Lung microvascular endothelial cell (primary cell): ENCODE measurements at regions not wholly inside any gene's neighbourhood (a gene's known extent, or its start where the extent isn't known, plus 50 kb on each side); places are given as distances from the start of the nearest gene placed in this dataset.
"Not testable (repeated sequence)": the region's sequence is repeated elsewhere in the genome, so short reads cannot be mapped to it uniquely, and the experiment has no call there.

Experiments used
- DNase-seq, 2 donors: peaks; one replicate each; pipeline versions ENCODE4 v3.0.0 to v3.0.0-alpha.2; 2010; ENCODE audit warnings: low read depth in 2 of 2

- no peak for DNase-seq
Observed at GRCh38 chr14:37711831-37712475, 116.5 kb downstream of the TTC6 start.

GRCh38 chr14:37712476-37712860, 117.0 kb downstream of the TTC6 start:
- not testable (repeated sequence) for DNase-seq

GRCh38 chr14:37712976-37713431, 117.6 kb downstream of the TTC6 start:
- no peak for DNase-seq

GRCh38 chr14:37720131-37720530, 124.7 kb downstream of the TTC6 start:
- no peak for DNase-seq

GRCh38 chr14:37721976-37722659, 126.7 kb downstream of the TTC6 start:
- DNase-seq: no peak

- no peak for DNase-seq
Observed at GRCh38 chr14:37723515-37723914, 128.1 kb downstream of the TTC6 start.

- no peak for DNase-seq
Observed at GRCh38 chr14:37726708-37727107, 131.3 kb downstream of the TTC6 start.

- no peak for DNase-seq
Observed at GRCh38 chr14:37729218-37729617, 133.8 kb downstream of the TTC6 start.

GRCh38 chr14:37731094-37731493, 135.7 kb downstream of the TTC6 start:
- DNase-seq: no peak

- no peak for DNase-seq
Observed at GRCh38 chr14:37745657-37746056, 150.2 kb downstream of the TTC6 start.

- no peak for DNase-seq
Observed at GRCh38 chr14:37746140-37746832, 150.9 kb downstream of the TTC6 start.

GRCh38 chr14:37753459-37753858, 158.0 kb downstream of the TTC6 start:
- no peak for DNase-seq

GRCh38 chr14:37760275-37760674, 164.8 kb downstream of the TTC6 start:
- DNase-seq: not testable (repeated sequence)

GRCh38 chr14:37763266-37763665, 167.8 kb downstream of the TTC6 start:
- DNase-seq: no peak

- not testable (repeated sequence) for DNase-seq
Observed at GRCh38 chr14:37772283-37772682, 176.9 kb downstream of the TTC6 start.

- DNase-seq: no peak
Observed at GRCh38 chr14:37776791-37777499, 181.5 kb downstream of the TTC6 start.

- DNase-seq: no peak
Observed at GRCh38 chr14:37778135-37778943, 182.9 kb downstream of the TTC6 start.

- no peak for DNase-seq
Observed at GRCh38 chr14:37779480-37779879, 184.1 kb downstream of the TTC6 start.

GRCh38 chr14:37780731-37781130, 185.3 kb downstream of the TTC6 start:
- not testable (repeated sequence) for DNase-seq

- DNase-seq: not testable (repeated sequence)
Observed at GRCh38 chr14:37784203-37784826, 188.9 kb downstream of the TTC6 start.

GRCh38 chr14:37784827-37785223, 189.4 kb downstream of the TTC6 start:
- not testable (repeated sequence) for DNase-seq
